MM.1S (cell line): ENCODE measurements at regions not wholly inside any gene's neighbourhood (a gene's known extent, or its start where the extent isn't known, plus 50 kb on each side); places are given as distances from the start of the nearest gene placed in this dataset.

ENCODE experiments used
- CTCF ChIP-seq: fragments of 300-600 bp; sonication (generic); IDR thresholded peaks from 2 replicates; pipeline ENCODE4 v1.5.1; 2016; ENCODE audit warnings: antibody characterized with exemption, low read length, mixed read lengths
- EZH2 ChIP-seq: fragments of 300-600 bp; sonication (generic); optimal IDR thresholded peaks from 2 replicates; pipeline ENCODE3; 2017; ENCODE audit warnings: low read depth, mild to moderate bottlenecking, antibody characterized with exemption, low read length, mixed read lengths

- TF ChIP-seq CTCF (no peak), EZH2 (no peak)
Observed at GRCh38 chr13:40505196-40505595, 161.2 kb downstream of the FOXO1 start.
